H9 (cell line): ENCODE measurements at regions not wholly inside any gene's neighbourhood (a gene's known extent, or its start where the extent isn't known, plus 50 kb on each side); places are given as distances from the start of the nearest gene placed in this dataset.

Source experiments
- DNase-seq: peaks from one replicate; pipeline ENCODE4 v3.0.0-alpha.2; 2017
- H2AFZ ChIP-seq: one replicate; pipeline ENCODE4 v1.6.1; 2013; ENCODE audit warnings: mild to moderate bottlenecking, low read length, control low read depth, moderate library complexity
- H2AK5ac ChIP-seq: 2 replicates; pipeline ENCODE4 v1.6.1; 2013; ENCODE audit warnings: low read length, control low read depth, mixed read lengths; ENCODE audit not compliant: insufficient read length
- H2BK120ac ChIP-seq: one replicate; pipeline ENCODE4 v1.6.1; 2013; ENCODE audit warnings: low read depth, mild to moderate bottlenecking, low read length, control low read depth, inconsistent platforms; ENCODE audit not compliant: poor library complexity, severe bottlenecking
- H2BK12ac ChIP-seq: 2 replicates; pipeline ENCODE4 v1.6.1; 2013; ENCODE audit warnings: low read length, control low read depth, mixed read lengths, low read depth; ENCODE audit not compliant: insufficient read length
- H2BK15ac ChIP-seq: 2 replicates; pipeline ENCODE4 v1.6.1; 2013; ENCODE audit warnings: low read depth, low read length, control low read depth
- H2BK20ac ChIP-seq: one replicate; pipeline ENCODE4 v1.6.1; 2013; ENCODE audit warnings: low read depth, mild to moderate bottlenecking, low read length, control low read depth, inconsistent platforms; ENCODE audit not compliant: poor library complexity, severe bottlenecking
- H2BK5ac ChIP-seq: 2 replicates; pipeline ENCODE4 v1.6.1; 2013; ENCODE audit warnings: low read length, control low read depth, mixed read lengths; ENCODE audit not compliant: insufficient read length
- H3K14ac ChIP-seq: 2 replicates; pipeline ENCODE4 v1.6.1; 2013; ENCODE audit warnings: low read length, control low read depth; ENCODE audit not compliant: insufficient read depth
- H3K18ac ChIP-seq: 2 replicates; pipeline ENCODE4 v1.6.1; 2013; ENCODE audit warnings: low read depth, mild to moderate bottlenecking, mixed read lengths, low read length, control low read depth; ENCODE audit not compliant: insufficient read length
- H3K23ac ChIP-seq: 2 replicates; pipeline ENCODE4 v1.6.1; 2013; ENCODE audit warnings: low read length, control low read depth, mixed read lengths, low read depth; ENCODE audit not compliant: insufficient read length
- H3K23me2 ChIP-seq: 2 replicates; pipeline ENCODE4 v1.6.1; 2013; ENCODE audit warnings: low read depth, mild to moderate bottlenecking, mixed read lengths, low read length, control low read depth; ENCODE audit not compliant: insufficient read length, poor library complexity, severe bottlenecking
- H3K27ac ChIP-seq: 2 replicates; pipeline ENCODE4 v1.5.1; 2013; ENCODE audit warnings: low read length, control low read depth, mixed read lengths, low read depth; ENCODE audit not compliant: insufficient read length
- H3K27me3 ChIP-seq: 2 replicates; pipeline ENCODE4 v1.6.1; 2013; ENCODE audit warnings: low read length, control low read depth, inconsistent platforms; ENCODE audit not compliant: insufficient read depth
- H3K4ac ChIP-seq: 2 replicates; pipeline ENCODE4 v1.6.1; 2013; ENCODE audit warnings: low read depth, mild to moderate bottlenecking, control low read depth, inconsistent platforms, low read length, moderate library complexity
- H3K4me1 ChIP-seq: 2 replicates; pipeline ENCODE4 v1.6.1; 2013; ENCODE audit warnings: low read length, control low read depth, inconsistent platforms; ENCODE audit not compliant: insufficient read depth
- H3K4me2 ChIP-seq: 2 replicates; pipeline ENCODE4 v1.6.1; 2013; ENCODE audit warnings: low read length, control low read depth, mixed read lengths; ENCODE audit not compliant: insufficient read length, insufficient read depth
- H3K56ac ChIP-seq: 2 replicates; pipeline ENCODE4 v1.6.1; 2013; ENCODE audit warnings: low read depth, mild to moderate bottlenecking, mixed read lengths, low read length, control low read depth; ENCODE audit not compliant: insufficient read length
- H3K79me1 ChIP-seq: 2 replicates; pipeline ENCODE4 v1.6.1; 2013; ENCODE audit warnings: low read depth, mild to moderate bottlenecking, moderate library complexity, low read length, control low read depth, inconsistent platforms; ENCODE audit not compliant: insufficient read depth, poor library complexity, severe bottlenecking
- H3K79me2 ChIP-seq: 2 replicates; pipeline ENCODE4 v1.6.1; 2013; ENCODE audit warnings: low read length, control low read depth, inconsistent platforms; ENCODE audit not compliant: insufficient read depth
- H3K9ac ChIP-seq: 2 replicates; pipeline ENCODE4 v1.6.1; 2013; ENCODE audit warnings: low read length, control low read depth, mixed read lengths; ENCODE audit not compliant: insufficient read length; ENCODE audit errors: extremely low read depth
- H3K9me3 ChIP-seq: one replicate; pipeline ENCODE4 v1.6.1; 2013; ENCODE audit warnings: low read depth, low read length, inconsistent platforms; ENCODE audit not compliant: control insufficient read depth
- H3T11ph ChIP-seq: one replicate; pipeline ENCODE4 v1.6.1; 2013; ENCODE audit warnings: mild to moderate bottlenecking, low read length, control low read depth, inconsistent platforms
- H4K20me1 ChIP-seq: one replicate; pipeline ENCODE4 v1.6.1; 2013; ENCODE audit not compliant: control insufficient read depth, insufficient read length, insufficient read depth
- H4K5ac ChIP-seq: 2 replicates; pipeline ENCODE4 v1.6.1; 2013; ENCODE audit warnings: low read depth, mild to moderate bottlenecking, mixed read lengths, low read length, control low read depth; ENCODE audit not compliant: insufficient read length
- H4K8ac ChIP-seq: replicated peaks from 2 replicates; pipeline ENCODE4 v1.6.1; 2013; ENCODE audit warnings: low read length, control low read depth, mixed read lengths, low read depth; ENCODE audit not compliant: insufficient read length
- H4K91ac ChIP-seq: 2 replicates; pipeline ENCODE4 v1.6.1; 2013; ENCODE audit warnings: low read depth, mild to moderate bottlenecking, moderate library complexity, mixed read lengths, low read length, control low read depth; ENCODE audit not compliant: insufficient read length
- H3K27ac Mint-ChIP-seq, 3 experiments: 2 replicates in 2 of 3; 3 replicates in 1 of 3; pipeline ENCODE4 v1.8.0; 2020 to 2021; ENCODE audit warnings: mixed read lengths in 3 of 3, mild to moderate bottlenecking in 1 of 3, moderate library complexity in 1 of 3
- H3K27me3 Mint-ChIP-seq: 2 replicates; pipeline ENCODE4 v1.8.0; 2021; ENCODE audit warnings: low read depth, mild to moderate bottlenecking, moderate library complexity, mixed read lengths
- H3K36me3 Mint-ChIP-seq, 3 experiments: 2 replicates in 2 of 3; 3 replicates in 1 of 3; pipeline ENCODE4 v1.8.0; 2020 to 2021; ENCODE audit warnings: low read depth in 3 of 3, mixed read lengths in 3 of 3; ENCODE audit not compliant: insufficient read depth in 1 of 3
- H3K4me1 Mint-ChIP-seq, 2 experiments: 2 replicates each; pipeline ENCODE4 v1.8.0; 2020; ENCODE audit warnings: mixed read lengths in 2 of 2
- H3K4me3 Mint-ChIP-seq, 2 experiments: 2 replicates in 1 of 2; 3 replicates in 1 of 2; pipeline ENCODE4 v1.8.0; 2020 to 2021; ENCODE audit warnings: mild to moderate bottlenecking in 2 of 2, mixed read lengths in 2 of 2, moderate library complexity in 1 of 2
- H3K9me3 Mint-ChIP-seq, 2 experiments: 2 replicates in 1 of 2; 3 replicates in 1 of 2; pipeline ENCODE4 v1.8.0; 2020; ENCODE audit warnings: mild to moderate bottlenecking in 2 of 2, mixed read lengths in 2 of 2, moderate library complexity in 1 of 2
- CTCF ChIP-seq: fragments of 200-600 bp; sonication (generic); conservative IDR thresholded peaks from 3 replicates; pipeline ENCODE4 v1.8.0; 2021; ENCODE audit warnings: antibody characterized with exemption, mild to moderate bottlenecking
- WGBS: extraction: QIAGEN DNeasy Blood & Tissue Kit; methylation state at CpG from one replicate; pipeline ENCODE4 v1.1.7; 2013; ENCODE audit warnings: missing lambda C conversion rate, low lambda C conversion rate, mixed read lengths; ENCODE audit not compliant: insufficient read length; ENCODE audit errors: extremely low coverage; 5-methylcytosine and 5-hydroxymethylcytosine counted together

DNA sequence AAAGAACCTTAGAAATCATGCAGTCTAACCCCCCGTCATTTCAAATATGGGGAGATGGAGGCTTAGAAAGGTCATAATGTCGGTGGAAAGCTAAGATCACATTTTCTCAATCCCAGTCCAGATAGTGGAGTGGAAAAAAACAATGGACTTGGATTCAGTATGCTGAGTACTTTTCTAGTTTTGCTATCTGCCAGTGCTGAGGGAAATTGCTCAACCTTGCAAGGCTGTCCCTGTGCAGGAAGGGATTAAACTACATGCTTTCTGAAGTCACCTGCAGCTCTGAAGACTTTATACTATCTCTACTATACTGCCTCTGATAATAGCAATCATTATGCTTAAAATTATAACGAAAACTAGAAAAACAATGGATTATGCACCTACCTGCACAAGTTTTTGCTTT is 272.8 kb downstream of the LRIG3 start:
- Histone ChIP-seq H4K91ac (no peak overlapping the region), H3K79me2 (no peaks in the 10 kb centered on the region), H3K4ac (no peak overlapping the region), H3K14ac (no peak overlapping the region), H3K18ac (no peak overlapping the region), H3K23me2 (no peaks in the 10 kb centered on the region), H3K4me2 (no peak overlapping the region), H2BK15ac (no peak overlapping the region), H3K56ac (no peak overlapping the region), H3K79me1 (no peaks in the 10 kb centered on the region), H3K23ac (no peak overlapping the region), H3K4me1 (no peaks in the 10 kb centered on the region), H3K9me3 (no peaks in the 10 kb centered on the region), H3K9ac (no peak overlapping the region), H3T11ph (no peak overlapping the region), H2BK5ac (no peak overlapping the region), H2AK5ac (no peak overlapping the region), H2BK120ac (no peak overlapping the region), H4K20me1 (no peaks in the 10 kb centered on the region), H2BK12ac (no peak overlapping the region), H4K5ac (no peak overlapping the region), H3K27ac (no peak overlapping the region), H2BK20ac (no peak overlapping the region), H2AFZ (no peak overlapping the region), H3K27me3 (no peaks in the 10 kb centered on the region), H4K8ac (no peak overlapping the region)
- no peaks in the 10 kb centered on the region; a peak in 1 of 5 replicates for H3K9me3 Mint-ChIP-seq
- H3K4me1 Mint-ChIP-seq, result peaks cover 3 to 7% of the 10 kb centered on the region in 2 experiments; a peak in 2 of 4 replicates
- no peak overlapping the region for H3K27ac Mint-ChIP-seq
- no CpG with 5 or more reads among the region's 3 CpGs for WGBS
- peaks cover 0 to under 1% (median 0%) of the 10 kb centered on the region in 3 experiments; a peak in 1 of 7 replicates for H3K36me3 Mint-ChIP-seq
- TF ChIP-seq CTCF, result no peak
- no peaks in the 10 kb centered on the region for H3K27me3 Mint-ChIP-seq
- no peak overlapping the region for H3K4me3 Mint-ChIP-seq
- DNase-seq, result no peak
